Loucy (cell line): ENCODE measurements at regions not wholly inside any gene's neighbourhood (a gene's known extent, or its start where the extent isn't known, plus 50 kb on each side); places are given as distances from the start of the nearest gene placed in this dataset.

ENCODE experiments used
- CTCF ChIP-seq: fragments of 200-600 bp; sonication (generic); conservative IDR thresholded peaks from 2 replicates; pipeline ENCODE4 v1.5.1; 2014; ENCODE audit warnings: mild to moderate bottlenecking, antibody characterized with exemption, low read length
- EZH2phosphoT487 ChIP-seq: fragments of 200-600 bp; IDR thresholded peaks from 2 replicates; pipeline ENCODE4 v1.6.1; 2018; ENCODE audit warnings: antibody characterized with exemption, mild to moderate bottlenecking, moderate library complexity, borderline replicate concordance

GRCh38 chr1:188991221-188991930, 1486.3 kb downstream of the BRINP3 start:
- no peak for TF ChIP-seq CTCF
- no peak for TF ChIP-seq EZH2phosphoT487
